K562 (cell line): ENCODE measurements at regions not wholly inside any gene's neighbourhood (a gene's known extent, or its start where the extent isn't known, plus 50 kb on each side); places are given as distances from the start of the nearest gene placed in this dataset.

Experiments used
- ATAC-seq: fragments of 200-7000 bp; cut with Tn5 transposase; 3 replicates; pipeline ENCODE4 v1.9.1; 2020; ENCODE audit warnings: moderate library complexity
- BruUV-seq: library from RNA; stranded (reverse); fragments of 400-500 nt; replicated peaks from 2 replicates; lab custom pipeline; 2021; lab: Mats Ljungman, UMichigan
- CTCF ChIA-PET: fragments of 300-600 bp; formaldehyde crosslinking; extraction: SDS; loops from one replicate; lab custom pipeline; 2021; ENCODE audit warnings: low intra/inter-chr PET ratio; lab: Yijun Ruan, JAX
- POLR2A ChIA-PET: fragments of 300-600, 350-650 bp; sonication (Branson Sonifier 250); formaldehyde crosslinking; extraction: SDS; loops from one replicate; lab custom pipeline; 2021; ENCODE audit warnings: antibody characterized with exemption, inconsistent platforms; lab: Yijun Ruan, JAX
- DNase-seq, 4 experiments: peaks; one replicate each; pipeline versions ENCODE4 v3.0.0 to v3.0.0-alpha.2; 2011 to 2018; ENCODE audit warnings: low spot score in 3 of 4, mixed read lengths in 3 of 4; ENCODE audit errors: extremely low read depth in 1 of 4
- FAIRE-seq: peaks from 2 replicates; lab custom pipeline; 2011; peaks lifted over from hg19 to GRCh38; lab: Jason Lieb, UNC
- H2AFZ ChIP-seq: 2 replicates; pipeline ENCODE4 v1.6.0; 2011; ENCODE audit warnings: low read depth, low read length, control low read depth, inconsistent platforms
- H3K27ac ChIP-seq: fragments of 200-600 bp; 3 replicates; pipeline ENCODE4 v1.8.0; 2011; ENCODE audit warnings: low read depth, mild to moderate bottlenecking, control low read depth, inconsistent platforms, low read length, moderate library complexity, mixed read lengths; ENCODE audit errors: extremely low read depth
- H3K27me3 ChIP-seq, 2 experiments: fragments of 300-600 bp in 1 of 2; 2 replicates in 1 of 2; 3 replicates in 1 of 2; pipeline versions ENCODE4 v1.6.0 to v1.8.0; 2011; ENCODE audit warnings: inconsistent platforms in 2 of 2, low read length in 2 of 2, mild to moderate bottlenecking in 1 of 2, mixed read lengths in 1 of 2, moderate library complexity in 1 of 2; ENCODE audit not compliant: control insufficient read depth in 2 of 2, insufficient read depth in 2 of 2
- H3K36me3 ChIP-seq: fragments of 300-600 bp; 3 replicates; pipeline ENCODE4 v1.8.0; 2011; ENCODE audit warnings: mild to moderate bottlenecking, low read length, inconsistent platforms; ENCODE audit not compliant: control insufficient read depth, insufficient read depth
- H3K4me1 ChIP-seq, 2 experiments: fragments of 200-600 bp in 1 of 2; replicated peaks in 1 of 2; 2 replicates in 1 of 2; 3 replicates in 1 of 2; pipeline versions ENCODE4 v1.5.1 to v1.8.0; 2011; ENCODE audit warnings: inconsistent platforms in 2 of 2, low read length in 2 of 2, mild to moderate bottlenecking in 1 of 2, mixed read lengths in 1 of 2, moderate library complexity in 1 of 2; ENCODE audit not compliant: control insufficient read depth in 2 of 2, insufficient read depth in 2 of 2
- H3K4me2 ChIP-seq: 2 replicates; pipeline ENCODE4 v1.6.1; 2011; ENCODE audit warnings: low read length, control low read depth, inconsistent platforms, mixed read lengths; ENCODE audit not compliant: insufficient read depth
- H3K4me3 ChIP-seq: fragments of 200-600 bp; sonication (generic), shearing (Covaris generic); 2 replicates; pipeline ENCODE4 v1.5.1; 2016; ENCODE audit warnings: control low read depth, inconsistent platforms
- H3K79me2 ChIP-seq: fragments of 200-600 bp; 3 replicates; pipeline ENCODE4 v1.8.0; 2011; ENCODE audit warnings: low read length, inconsistent platforms; ENCODE audit not compliant: control insufficient read depth, insufficient read depth
- H3K9ac ChIP-seq, 2 experiments: 2 replicates each; pipeline versions ENCODE4 v1.6.0 to v1.6.1; 2011; ENCODE audit warnings: low read depth in 2 of 2, low read length in 2 of 2, control low read depth in 1 of 2, inconsistent platforms in 1 of 2, mild to moderate bottlenecking in 1 of 2, mixed read lengths in 1 of 2; ENCODE audit not compliant: insufficient read depth in 1 of 2
- H3K9me1 ChIP-seq: one replicate; pipeline ENCODE4 v1.6.0; 2011; ENCODE audit warnings: inconsistent platforms, mild to moderate bottlenecking, low read length, moderate library complexity; ENCODE audit not compliant: control insufficient read depth, insufficient read depth
- H3K9me3 ChIP-seq: replicated peaks from 2 replicates; pipeline ENCODE4 v1.5.1; 2011; ENCODE audit warnings: low read depth, low read length, inconsistent platforms; ENCODE audit not compliant: control insufficient read depth, insufficient read depth
- H4K20me1 ChIP-seq: replicated peaks from 2 replicates; pipeline ENCODE4 v1.6.1; 2011; ENCODE audit warnings: low read length, inconsistent platforms, mixed read lengths; ENCODE audit not compliant: control insufficient read depth, insufficient read depth
- CLOCK ChIP-seq: fragments of 250-450 bp; sonication (Bioruptor Pico); IDR thresholded peaks from 2 replicates; pipeline ENCODE4 v1.4.0; 2020; ENCODE audit warnings: mild to moderate bottlenecking, moderate library complexity, borderline replicate concordance
- CTBP1 ChIP-seq: fragments of 450-650 bp; IDR thresholded peaks from 2 replicates; pipeline ENCODE4 v1.6.1; 2016; ENCODE audit warnings: borderline replicate concordance
- PPARD ChIP-seq: fragments of 250-450 bp; sonication (Bioruptor Pico); IDR thresholded peaks from 2 replicates; pipeline ENCODE4 v1.8.0; 2022; ENCODE audit warnings: inconsistent platforms, mild to moderate bottlenecking, moderate library complexity
- SAFB ChIP-seq: fragments of 200-400 bp; formaldehyde crosslinking; IDR thresholded peaks from 2 replicates; pipeline ENCODE4 v1.6.1; 2017; ENCODE audit warnings: low read depth, low read length, borderline replicate concordance
- SMARCB1 ChIP-seq: IDR thresholded peaks from 2 replicates; pipeline ENCODE4 v1.6.1; 2011; ENCODE audit warnings: improper control_type of control experiment, low read depth; ENCODE audit not compliant: insufficient read length
- TFAM ChIP-seq: fragments of 250-450 bp; sonication (Bioruptor Pico); conservative IDR thresholded peaks from 2 replicates; pipeline ENCODE4 v1.5.0; 2021; ENCODE audit warnings: mild to moderate bottlenecking, moderate library complexity
- WGBS: fragments of 100-300 bp; shearing (Covaris generic); methylation state at CpG from one replicate; pipeline ENCODE4 v1.1.6; 2016; ENCODE audit warnings: low coverage, mixed read lengths; ENCODE audit not compliant: insufficient coverage; ENCODE audit errors: missing lambda C conversion rate; 5-methylcytosine and 5-hydroxymethylcytosine counted together
- in situ Hi-C: fragments of 300-500 bp; cut with MboI; formaldehyde crosslinking; loops from 4 replicates; pipeline ENCODE4 v1.15.0; 2018; ENCODE audit warnings: inconsistent platforms, mixed read lengths
- intact Hi-C: fragments of 100-400 bp; cut with micrococcal nuclease; formaldehyde crosslinking; loops from 2 replicates; pipeline ENCODE4 v1.14.2; 2022

- ChIA-PET CTCF (no interaction called here), POLR2A (no interaction called here)
- H2AFZ ChIP-seq = no peak overlapping the region
- H3K36me3 ChIP-seq = no peaks in the 10 kb centered on the region
- intact Hi-C loops (no loop called here), in situ Hi-C loops (no loop called here)
- no peak overlapping the region for H3K4me2 ChIP-seq
- WGBS = 0% methylated on average over 3 of the region's 3 CpGs
- DNase-seq (no peak), ATAC-seq (no peak), FAIRE-seq (no peak)
- BruUV-seq = no TSS peak
- TF ChIP-seq CLOCK (CRISPR knock-in tag) (no peak), TFAM (CRISPR knock-in tag) (no peak), PPARD (CRISPR knock-in tag) (no peak), CTBP1 (no peak), SMARCB1 (no peak), SAFB (no peak)
- H3K27ac ChIP-seq = no peak overlapping the region
- no peaks in the 10 kb centered on the region for H4K20me1 ChIP-seq
- H3K4me3 ChIP-seq = no peak overlapping the region
- H3K9me3 ChIP-seq = no peaks in the 10 kb centered on the region
- no peak overlapping the region for H3K9ac ChIP-seq
- H3K4me1 ChIP-seq = no peaks in the 10 kb centered on the region
- H3K79me2 ChIP-seq = no peaks in the 10 kb centered on the region
- H3K27me3 ChIP-seq = no peaks in the 10 kb centered on the region
- H3K9me1 ChIP-seq = no peaks in the 10 kb centered on the region
These were observed 744.1 kb downstream of the DHX35 start for GRCh38 chr20:39706184-39706663.
